ENCODE measurements at regions not wholly inside any gene's neighbourhood (a gene's known extent, or its start where the extent isn't known, plus 50 kb on each side); places are given as distances from the start of the nearest gene placed in this dataset.

- Histone ChIP-seq H3K4me1 (ENCODE audit: control insufficient read depth, insufficient read depth, low read length) (no peaks in the 10 kb centered on the region), H3K79me1 (ENCODE audit: low read depth in 1 of 2, low read length in 2 of 2) (no peaks in the 10 kb centered on the region), H4K8ac (ENCODE audit: low read depth in 2 of 2, low read length in 2 of 2) (no peak overlapping the region), H3K18ac (ENCODE audit: low read depth, low read length) (no peak overlapping the region), H3K4me3 (ENCODE audit: insufficient read depth, low read depth, low read length) (no peak overlapping the region), H3K4me2 (ENCODE audit: low read depth, low read length) (no peak overlapping the region), H2BK5ac (ENCODE audit: low read depth, low read length, poor library complexity, severe bottlenecking) (no peak overlapping the region), H4K91ac (ENCODE audit: insufficient read depth, low read depth, low read length) (no peak overlapping the region), H2BK120ac (ENCODE audit: low read depth, low read length) (no peak overlapping the region), H3K56ac (ENCODE audit: extremely low read depth, insufficient read depth, low read length) (no peak overlapping the region), H3K36me3 (ENCODE audit: control insufficient read depth, insufficient read depth, low read length) (no peaks in the 10 kb centered on the region), H2AFZ (replicated peaks; ENCODE audit: low read length, poor library complexity) (no peak overlapping the region), H3K4ac (ENCODE audit: low read depth, low read length) (no peak overlapping the region), H3K9me1 (ENCODE audit: insufficient read depth, low read length) (peaks cover 2% of the 10 kb centered on the region; the same call in 1 of the 2 replicates), H3K23ac (ENCODE audit: low read depth, low read length) (no peak overlapping the region), H4K5ac (ENCODE audit: low read depth, low read length) (no peak overlapping the region), H2AK9ac (replicated peaks; ENCODE audit: low read depth, low read length, poor library complexity) (no peak overlapping the region), H3K14ac (replicated peaks; ENCODE audit: low read depth, low read length) (no peak overlapping the region), H2AK5ac (ENCODE audit: low read depth, low read length) (no peak overlapping the region), H3K27me3 (ENCODE audit: control insufficient read depth, insufficient read depth, low read length) (no peaks in the 10 kb centered on the region), H3K27ac (ENCODE audit: insufficient read depth, low read length) (no peak overlapping the region), H2BK20ac (ENCODE audit: low read depth, low read length) (no peak overlapping the region), H3K9ac (ENCODE audit: low read depth, low read length) (no peak overlapping the region), H3K9me3 (ENCODE audit: control insufficient read depth, insufficient read depth, low read length) (no peaks in the 10 kb centered on the region), H2BK15ac (ENCODE audit: low read depth, low read length) (no peak overlapping the region), H4K20me1 (ENCODE audit: insufficient read depth, low read length) (no peaks in the 10 kb centered on the region; the same call in 1 of the 2 replicates)
- no CpG with 5 or more reads among the region's 5 CpGs for WGBS, 2 experiments (ENCODE audit: extremely low coverage in 2 of 2, insufficient read length in 1 of 2)
- intact Hi-C loops (cut with micrococcal nuclease) = no loop called here
- CTCF ChIA-PET = no interaction called here
- dilution Hi-C loops (cut with HindIII; ENCODE audit: low sequenced_read_pairs, unreplicated experiment) = no loop called here
- POLR2A ChIA-PET (ENCODE audit: unreplicated experiment) = no interaction called here
- TF ChIP-seq SMC3 (IDR thresholded peaks at IDR 0.05; ENCODE audit: low read depth, low read length) (no peak), POLR2A (IDR thresholded peaks at IDR 0.05; ENCODE audit: low read depth, low read length) (no peak), CHD1 (IDR thresholded peaks at IDR 0.05; ENCODE audit: low read depth, low read length) (no peak), ELK1 (IDR thresholded peaks at IDR 0.05; ENCODE audit: borderline replicate concordance, low read depth, low read length) (no peak), USF2 (IDR thresholded peaks at IDR 0.05; ENCODE audit: low read depth, low read length) (no peak), MAZ (IDR thresholded peaks at IDR 0.05; ENCODE audit: borderline replicate concordance, low read depth, low read length) (no peak)
- no peak for ATAC-seq (ENCODE audit: low read depth)
- no TSS peak for BruUV-seq (replicated peaks)
- in situ Hi-C loops (cut with MboI; ENCODE audit: low sequenced_read_pairs) = no loop called here
- peak; percentile 1 for DNase-seq
Observed at GRCh38 chr7:131931370-131931769, 374.9 kb upstream of the PODXL start.

Measured in IMR-90 (cell line).